SK-N-SH (cell line): ENCODE measurements at regions not wholly inside any gene's neighbourhood (a gene's known extent, or its start where the extent isn't known, plus 50 kb on each side); places are given as distances from the start of the nearest gene placed in this dataset.

Experiments used
- CTCF ChIA-PET: fragments of 300-600, 350-600 bp; formaldehyde crosslinking; extraction: SDS; loops from one replicate; lab custom pipeline; 2021; lab: Yijun Ruan, JAX
- POLR2A ChIA-PET: fragments of 350-600 bp; sonication (Branson Sonifier 250); formaldehyde crosslinking; extraction: SDS; loops from one replicate; lab custom pipeline; 2020; ENCODE audit warnings: antibody characterized with exemption, inconsistent platforms; lab: Yijun Ruan, JAX
- DNase-seq: peaks from one replicate; pipeline ENCODE4 v3.0.0; 2012
- H2AFZ ChIP-seq: fragments of 200-600 bp; sonication (generic); 2 replicates; pipeline ENCODE4 v1.8.1; 2016; ENCODE audit warnings: antibody characterized with exemption, mild to moderate bottlenecking, low read depth
- H3F3A ChIP-seq: fragments of 200-600 bp; sonication (generic); replicated peaks from 2 replicates; pipeline ENCODE3; 2016; ENCODE audit warnings: antibody characterized with exemption, mild to moderate bottlenecking; ENCODE audit not compliant: insufficient read depth
- H3K27ac ChIP-seq, 2 experiments: fragments of 200-500 bp in 1 of 2; fragments of 200-600 bp in 1 of 2; sonication (Bioruptor generic) in 1 of 2; sonication (generic), shearing (Covaris generic) in 1 of 2; 2 replicates each; pipeline versions ENCODE4 v1.5.1 to v1.6.1; 2014 to 2016; ENCODE audit warnings: low read depth in 2 of 2, inconsistent platforms in 1 of 2, low read length in 1 of 2, mild to moderate bottlenecking in 1 of 2, mixed read lengths in 1 of 2
- H3K27me3 ChIP-seq: fragments of 200-600 bp; sonication (generic), shearing (Covaris generic); 2 replicates; pipeline ENCODE4 v1.6.1; 2016; ENCODE audit warnings: mixed run types; ENCODE audit not compliant: insufficient read depth
- H3K36me3 ChIP-seq, 2 experiments: fragments of 200-500 bp in 1 of 2; fragments of 200-600 bp in 1 of 2; sonication (Bioruptor generic) in 1 of 2; sonication (generic) in 1 of 2; replicated peaks in 1 of 2; 2 replicates each; pipeline versions ENCODE3 to v1.5.1; 2014 to 2016; ENCODE audit warnings: low read length in 1 of 2, mild to moderate bottlenecking in 1 of 2; ENCODE audit not compliant: insufficient read depth in 2 of 2, control insufficient read depth in 1 of 2
- H3K4me1 ChIP-seq, 2 experiments: fragments of 200-500 bp in 1 of 2; fragments of 200-600 bp in 1 of 2; sonication (Bioruptor generic) in 1 of 2; sonication (generic), shearing (Covaris generic) in 1 of 2; 2 replicates each; pipeline versions ENCODE4 v1.5.1 to v1.6.1; 2014 to 2016; ENCODE audit warnings: low read depth in 1 of 2, low read length in 1 of 2, mixed run types in 1 of 2; ENCODE audit not compliant: insufficient read depth in 2 of 2, control insufficient read depth in 1 of 2
- H3K4me2 ChIP-seq: fragments of 200-600 bp; sonication (generic), shearing (Covaris generic); 2 replicates; pipeline ENCODE4 v1.6.1; 2017; ENCODE audit warnings: mixed run types
- H3K4me3 ChIP-seq, 2 experiments: fragments of 200-500 bp in 1 of 2; fragments of 200-600 bp in 1 of 2; sonication (Bioruptor generic) in 1 of 2; sonication (generic), shearing (Covaris generic) in 1 of 2; 2 replicates each; pipeline versions ENCODE4 v1.5.1 to v1.8.1; 2014 to 2016; ENCODE audit warnings: low read depth in 2 of 2, inconsistent platforms in 1 of 2, low read length in 1 of 2, mild to moderate bottlenecking in 1 of 2, mixed read lengths in 1 of 2, moderate library complexity in 1 of 2
- H3K79me2 ChIP-seq: fragments of 200-600 bp; sonication (generic); 2 replicates; pipeline ENCODE4 v1.8.1; 2017; ENCODE audit warnings: mild to moderate bottlenecking; ENCODE audit not compliant: insufficient read depth
- H3K9ac ChIP-seq: fragments of 200-600 bp; sonication (generic); 2 replicates; pipeline ENCODE4 v1.6.1; 2017; ENCODE audit warnings: mixed run types
- H3K9me2 ChIP-seq: fragments of 200-600 bp; sonication (generic); 2 replicates; pipeline ENCODE4 v1.6.1; 2017; ENCODE audit warnings: mixed run types
- H3K9me3 ChIP-seq: fragments of 200-600 bp; sonication (generic); 2 replicates; pipeline ENCODE4 v1.6.1; 2017; ENCODE audit warnings: mixed run types, mild to moderate bottlenecking, moderate library complexity
- H4K20me1 ChIP-seq: fragments of 200-600 bp; sonication (generic); 2 replicates; pipeline ENCODE4 v1.6.1; 2017; ENCODE audit warnings: mild to moderate bottlenecking, mixed run types; ENCODE audit not compliant: insufficient read depth
- CHD2 ChIP-seq: fragments of 150-350 bp; IDR thresholded peaks from 2 replicates; pipeline ENCODE4 v1.6.1; 2018; ENCODE audit warnings: low read length; ENCODE audit not compliant: partially characterized antibody
- ELF1 ChIP-seq: IDR thresholded peaks from 2 replicates; pipeline ENCODE4 v1.4.0; 2012
- EP300 ChIP-seq, 2 experiments: IDR thresholded peaks; 2 replicates each; pipeline versions ENCODE4 v1.4.0 to v1.6.1; 2012; ENCODE audit warnings: borderline replicate concordance in 1 of 2, low read depth in 1 of 2, low read length in 1 of 2
- EZH2phosphoT487 ChIP-seq: fragments of 200-600 bp; sonication (generic); IDR thresholded peaks from 2 replicates; pipeline ENCODE4 v1.6.1; 2017; ENCODE audit warnings: low read depth, mixed run types, mild to moderate bottlenecking, antibody characterized with exemption, moderate library complexity, borderline replicate concordance
- FOXJ3 ChIP-seq: sonication (generic); formaldehyde crosslinking; IDR thresholded peaks from 2 replicates; pipeline ENCODE4 v1.5.1; 2020; ENCODE audit warnings: mild to moderate bottlenecking, missing genetic modification reagents
- FOXM1 ChIP-seq: IDR thresholded peaks from 2 replicates; pipeline ENCODE4 v1.4.0; 2012; ENCODE audit warnings: low read depth, mild to moderate bottlenecking
- GATA2 ChIP-seq: sonication (generic); formaldehyde crosslinking; IDR thresholded peaks from 2 replicates; pipeline ENCODE4 v1.5.0; 2020; ENCODE audit warnings: mild to moderate bottlenecking, missing genetic modification reagents
- MEF2A ChIP-seq: IDR thresholded peaks from 2 replicates; pipeline ENCODE4 v1.4.0; 2012; ENCODE audit warnings: low read depth, borderline replicate concordance
- MXI1 ChIP-seq: IDR thresholded peaks from 2 replicates; pipeline ENCODE4 v1.6.1; 2012; ENCODE audit warnings: mild to moderate bottlenecking, low read depth, low read length, improper control_type of control experiment
- POLR2AphosphoS5 ChIP-seq: IDR thresholded peaks from 2 replicates; pipeline ENCODE4 v1.6.1; 2012; ENCODE audit warnings: low read depth, low read length
- RAD21 ChIP-seq: IDR thresholded peaks from 2 replicates; pipeline ENCODE4 v1.6.1; 2012; ENCODE audit warnings: mild to moderate bottlenecking, low read length
- RFX5 ChIP-seq: IDR thresholded peaks from 2 replicates; pipeline ENCODE4 v1.6.1; 2012; ENCODE audit warnings: mild to moderate bottlenecking, improper control_type of control experiment, low read length
- RXRA ChIP-seq: IDR thresholded peaks from 2 replicates; pipeline ENCODE4 v1.4.0; 2012; ENCODE audit warnings: low read depth, mild to moderate bottlenecking, borderline replicate concordance
- SIN3A ChIP-seq: IDR thresholded peaks from 2 replicates; pipeline ENCODE4 v1.6.1; 2012; ENCODE audit warnings: low read depth, mild to moderate bottlenecking, low read length, moderate library complexity, borderline replicate concordance
- TF ChIP-seq, protein P1 (sequence below): IDR thresholded peaks from 2 replicates; pipeline ENCODE4; 2012
- TF ChIP-seq, protein P2 (sequence below): IDR thresholded peaks from 2 replicates; pipeline ENCODE4 v1.6.1; 2012; ENCODE audit warnings: mild to moderate bottlenecking, low read depth, low read length, moderate library complexity
- TF ChIP-seq, protein P3 (sequence below): fragments of 150-350 bp; IDR thresholded peaks from 2 replicates; pipeline ENCODE4 v1.6.1; 2017; ENCODE audit warnings: antibody characterized with exemption, low read length, low read depth, borderline replicate concordance

DNA sequence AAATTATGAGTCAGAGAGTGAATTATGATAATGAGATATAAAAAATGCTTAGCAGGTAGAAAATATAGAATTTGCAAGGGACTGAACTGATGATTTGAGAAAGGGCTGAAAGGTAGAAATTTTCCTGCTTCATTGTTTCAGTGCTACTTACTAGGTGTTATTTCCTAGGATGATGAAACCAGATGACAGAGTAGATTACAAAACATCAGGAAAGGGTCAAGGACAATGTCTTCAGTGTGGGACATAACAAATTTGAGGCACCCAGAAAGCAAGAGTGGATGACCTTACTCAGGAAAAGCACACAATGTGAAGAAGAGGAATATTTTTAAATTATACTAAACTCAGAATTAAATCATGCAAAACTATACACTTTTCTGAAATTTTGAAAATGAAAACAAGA, 102.1 kb downstream of the SHCBP1 start:
- no peak for DNase-seq
- ChIA-PET POLR2A (no interaction called here), CTCF (no interaction called here)
- H2AFZ ChIP-seq = no peak overlapping the region
- no peak overlapping the region for H3K4me3 ChIP-seq
- no peak for TF ChIP-seq CHD2
- TF ChIP-seq FOXM1 = no peak
- TF ChIP-seq, protein P1, sequence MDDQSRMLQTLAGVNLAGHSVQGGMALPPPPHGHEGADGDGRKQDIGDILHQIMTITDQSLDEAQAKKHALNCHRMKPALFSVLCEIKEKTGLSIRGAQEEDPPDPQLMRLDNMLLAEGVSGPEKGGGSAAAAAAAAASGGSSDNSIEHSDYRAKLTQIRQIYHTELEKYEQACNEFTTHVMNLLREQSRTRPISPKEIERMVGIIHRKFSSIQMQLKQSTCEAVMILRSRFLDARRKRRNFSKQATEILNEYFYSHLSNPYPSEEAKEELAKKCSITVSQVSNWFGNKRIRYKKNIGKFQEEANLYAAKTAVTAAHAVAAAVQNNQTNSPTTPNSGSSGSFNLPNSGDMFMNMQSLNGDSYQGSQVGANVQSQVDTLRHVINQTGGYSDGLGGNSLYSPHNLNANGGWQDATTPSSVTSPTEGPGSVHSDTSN = no peak
- no peak for TF ChIP-seq FOXJ3
- no peak for TF ChIP-seq RFX5
- TF ChIP-seq EP300 (IDR thresholded peaks at IDR 0.05; ENCODE audit: borderline replicate concordance in 1 of 2, low read depth in 1 of 2, low read length in 1 of 2) = no peak
- TF ChIP-seq ELF1 = no peak
- no peak for TF ChIP-seq MEF2A
- TF ChIP-seq RAD21 = no peak
- no peak for TF ChIP-seq MXI1
- TF ChIP-seq, protein P2, sequence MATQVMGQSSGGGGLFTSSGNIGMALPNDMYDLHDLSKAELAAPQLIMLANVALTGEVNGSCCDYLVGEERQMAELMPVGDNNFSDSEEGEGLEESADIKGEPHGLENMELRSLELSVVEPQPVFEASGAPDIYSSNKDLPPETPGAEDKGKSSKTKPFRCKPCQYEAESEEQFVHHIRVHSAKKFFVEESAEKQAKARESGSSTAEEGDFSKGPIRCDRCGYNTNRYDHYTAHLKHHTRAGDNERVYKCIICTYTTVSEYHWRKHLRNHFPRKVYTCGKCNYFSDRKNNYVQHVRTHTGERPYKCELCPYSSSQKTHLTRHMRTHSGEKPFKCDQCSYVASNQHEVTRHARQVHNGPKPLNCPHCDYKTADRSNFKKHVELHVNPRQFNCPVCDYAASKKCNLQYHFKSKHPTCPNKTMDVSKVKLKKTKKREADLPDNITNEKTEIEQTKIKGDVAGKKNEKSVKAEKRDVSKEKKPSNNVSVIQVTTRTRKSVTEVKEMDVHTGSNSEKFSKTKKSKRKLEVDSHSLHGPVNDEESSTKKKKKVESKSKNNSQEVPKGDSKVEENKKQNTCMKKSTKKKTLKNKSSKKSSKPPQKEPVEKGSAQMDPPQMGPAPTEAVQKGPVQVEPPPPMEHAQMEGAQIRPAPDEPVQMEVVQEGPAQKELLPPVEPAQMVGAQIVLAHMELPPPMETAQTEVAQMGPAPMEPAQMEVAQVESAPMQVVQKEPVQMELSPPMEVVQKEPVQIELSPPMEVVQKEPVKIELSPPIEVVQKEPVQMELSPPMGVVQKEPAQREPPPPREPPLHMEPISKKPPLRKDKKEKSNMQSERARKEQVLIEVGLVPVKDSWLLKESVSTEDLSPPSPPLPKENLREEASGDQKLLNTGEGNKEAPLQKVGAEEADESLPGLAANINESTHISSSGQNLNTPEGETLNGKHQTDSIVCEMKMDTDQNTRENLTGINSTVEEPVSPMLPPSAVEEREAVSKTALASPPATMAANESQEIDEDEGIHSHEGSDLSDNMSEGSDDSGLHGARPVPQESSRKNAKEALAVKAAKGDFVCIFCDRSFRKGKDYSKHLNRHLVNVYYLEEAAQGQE = no peak
- no peak for TF ChIP-seq POLR2AphosphoS5
- no peak for TF ChIP-seq SIN3A
- TF ChIP-seq RXRA = no peak
- TF ChIP-seq, protein P3, sequence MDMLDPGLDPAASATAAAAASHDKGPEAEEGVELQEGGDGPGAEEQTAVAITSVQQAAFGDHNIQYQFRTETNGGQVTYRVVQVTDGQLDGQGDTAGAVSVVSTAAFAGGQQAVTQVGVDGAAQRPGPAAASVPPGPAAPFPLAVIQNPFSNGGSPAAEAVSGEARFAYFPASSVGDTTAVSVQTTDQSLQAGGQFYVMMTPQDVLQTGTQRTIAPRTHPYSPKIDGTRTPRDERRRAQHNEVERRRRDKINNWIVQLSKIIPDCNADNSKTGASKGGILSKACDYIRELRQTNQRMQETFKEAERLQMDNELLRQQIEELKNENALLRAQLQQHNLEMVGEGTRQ = no peak
- TF ChIP-seq GATA2 (CRISPR knock-in tag) = no peak
- TF ChIP-seq EZH2phosphoT487 = no peak
- H3K36me3 ChIP-seq = no peaks in the 10 kb centered on the region
- H3K27ac ChIP-seq = no peak overlapping the region
- no peaks in the 10 kb centered on the region for H4K20me1 ChIP-seq
- no peaks in the 10 kb centered on the region for H3K9me3 ChIP-seq
- no peaks in the 10 kb centered on the region for H3K27me3 ChIP-seq
- H3K4me1 ChIP-seq = no peaks in the 10 kb centered on the region
- H3K9me2 ChIP-seq = no peaks in the 10 kb centered on the region
- H3F3A ChIP-seq = no peaks in the 10 kb centered on the region
- H3K4me2 ChIP-seq = no peak overlapping the region
- no peaks in the 10 kb centered on the region for H3K79me2 ChIP-seq
- no peak overlapping the region for H3K9ac ChIP-seq
